Activated CD8-positive, alpha-beta T cell treated with anti-CD3 and anti-CD28 coated beads for 36 hours (primary cell): ENCODE measurements at regions not wholly inside any gene's neighbourhood (a gene's known extent, or its start where the extent isn't known, plus 50 kb on each side); places are given as distances from the start of the nearest gene placed in this dataset.

ENCODE experiments used
- ATAC-seq: fragments of 200-7000 bp; cut with Tn5 transposase; one replicate; pipeline ENCODE4 v1.10.0; 2021; ENCODE audit warnings: mild to moderate bottlenecking, moderate library complexity
- CTCF ChIA-PET: fragments of 350-600 bp; sonication (Branson Sonifier 250); formaldehyde crosslinking; loops from one replicate; lab custom pipeline; 2021; ENCODE audit warnings: antibody characterized with exemption; lab: Charles Lee
- POLR2A ChIA-PET: fragments of 350-600 bp; sonication (Branson Sonifier 250); formaldehyde crosslinking; loops from one replicate; lab custom pipeline; 2021; ENCODE audit warnings: antibody characterized with exemption; lab: Charles Lee
- DNase-seq: peaks from one replicate; pipeline ENCODE4 v3.0.0-alpha.2; 2020
- H3K27ac Mint-ChIP-seq: one replicate; pipeline ENCODE4 v1.8.0; 2021; ENCODE audit warnings: mild to moderate bottlenecking, mixed read lengths
- H3K27me3 Mint-ChIP-seq: one replicate; pipeline ENCODE4 v1.8.0; 2021; ENCODE audit warnings: mixed read lengths
- H3K36me3 Mint-ChIP-seq: one replicate; pipeline ENCODE4 v1.8.0; 2021; ENCODE audit warnings: low read depth, mixed read lengths
- H3K4me1 Mint-ChIP-seq: one replicate; pipeline ENCODE4 v1.8.0; 2021; ENCODE audit warnings: low read depth, mixed read lengths
- H3K4me3 Mint-ChIP-seq: one replicate; pipeline ENCODE4 v1.8.0; 2021; ENCODE audit warnings: mild to moderate bottlenecking, moderate library complexity, mixed read lengths
- H3K9me3 Mint-ChIP-seq: one replicate; pipeline ENCODE4 v1.8.0; 2021; ENCODE audit warnings: mixed read lengths
- CTCF ChIP-seq: fragments of 200-600 bp; IDR thresholded peaks from one replicate; pipeline ENCODE4 v1.8.0; 2022; ENCODE audit warnings: antibody characterized with exemption, mild to moderate bottlenecking
- intact Hi-C: fragments of 100-400 bp; cut with micrococcal nuclease; formaldehyde crosslinking; loops from one replicate; pipeline ENCODE4 v1.10.0; 2022

GRCh38 chr11:70587075-70587389 is 188.7 kb downstream of the CTTN start:
- ATAC-seq = no peak
- CTCF ChIA-PET = no interaction called here
- intact Hi-C loops = no loop called here

GRCh38 chr11:70590356-70590991 is 192.1 kb downstream of the CTTN start:
- H3K9me3 Mint-ChIP-seq = no peaks in the 10 kb centered on the region
- CTCF ChIA-PET = no interaction called here
- no peak overlapping the region for H3K27ac Mint-ChIP-seq
- intact Hi-C loops = no loop called here
- H3K4me1 Mint-ChIP-seq = peaks cover 15% of the 10 kb centered on the region
- TF ChIP-seq CTCF = no peak
- no peaks in the 10 kb centered on the region for H3K36me3 Mint-ChIP-seq
- POLR2A ChIA-PET = no interaction called here
- peak; percentile 28 for DNase-seq
- H3K27me3 Mint-ChIP-seq = peaks cover 26% of the 10 kb centered on the region
- no peak overlapping the region for H3K4me3 Mint-ChIP-seq
- no peak for ATAC-seq

More at GRCh38 chr11:70587075-70587389, 188.7 kb downstream of the CTTN start:
- Mint-ChIP-seq H3K27me3 (peaks cover 22% of the 10 kb centered on the region), H3K4me1 (peaks cover 15% of the 10 kb centered on the region), H3K9me3 (no peaks in the 10 kb centered on the region), H3K27ac (no peak overlapping the region), H3K4me3 (no peak overlapping the region), H3K36me3 (no peaks in the 10 kb centered on the region)
- no peak for TF ChIP-seq CTCF
- no peak for DNase-seq
- POLR2A ChIA-PET = no interaction called here

GRCh38 chr11:70592641-70593165 is 194.4 kb downstream of the CTTN start:
- no peak for TF ChIP-seq CTCF
- CTCF ChIA-PET = interaction anchor here (0.6 kb wide), 1 partner anchor 109 kb away, joined by 3 read pairs; no protein-coding TSS in a partner anchor
- no peaks in the 10 kb centered on the region for H3K9me3 Mint-ChIP-seq
- H3K4me1 Mint-ChIP-seq = peaks cover 15% of the 10 kb centered on the region
- H3K27me3 Mint-ChIP-seq = peaks cover 17% of the 10 kb centered on the region
- POLR2A ChIA-PET = no interaction called here
- intact Hi-C loops = no loop called here
- H3K27ac Mint-ChIP-seq = no peak overlapping the region
- no peak overlapping the region for H3K4me3 Mint-ChIP-seq
- H3K36me3 Mint-ChIP-seq = no peaks in the 10 kb centered on the region
- ATAC-seq (no peak), DNase-seq (no peak)

GRCh38 chr11:70593446-70593983 is 195.2 kb downstream of the CTTN start:
- Mint-ChIP-seq H3K9me3 (no peaks in the 10 kb centered on the region), H3K4me1 (peaks cover 15% of the 10 kb centered on the region), H3K36me3 (no peaks in the 10 kb centered on the region), H3K27ac (no peak overlapping the region), H3K4me3 (no peak overlapping the region), H3K27me3 (peaks cover 17% of the 10 kb centered on the region)
- no peak for TF ChIP-seq CTCF
- DNase-seq (no peak), ATAC-seq (no peak)
- intact Hi-C loops = no loop called here
- CTCF ChIA-PET = no interaction called here
- POLR2A ChIA-PET = interaction anchor here (0.6 kb wide), 1 partner anchor 830 kb away, joined by 3 read pairs; no protein-coding TSS in a partner anchor

- Mint-ChIP-seq H3K9me3 (no peaks in the 10 kb centered on the region), H3K36me3 (no peaks in the 10 kb centered on the region), H3K4me1 (peaks cover 15% of the 10 kb centered on the region), H3K4me3 (no peak overlapping the region), H3K27me3 (peaks cover 17% of the 10 kb centered on the region), H3K27ac (no peak overlapping the region)
- POLR2A ChIA-PET = interaction anchor here (0.6 kb wide), 1 partner anchor 831 kb away, joined by 3 read pairs; no protein-coding TSS in a partner anchor
- DNase-seq (no peak), ATAC-seq (no peak)
- intact Hi-C loops = no loop called here
- TF ChIP-seq CTCF = no peak
- CTCF ChIA-PET = no interaction called here
Observed at GRCh38 chr11:70594031-70594430, 195.7 kb downstream of the CTTN start.
